Fibroblast of mammary gland (primary cell): ENCODE measurements at regions not wholly inside any gene's neighbourhood (a gene's known extent, or its start where the extent isn't known, plus 50 kb on each side); places are given as distances from the start of the nearest gene placed in this dataset.

Source experiments
- DNase-seq: peaks from one replicate; pipeline ENCODE4 v3.0.0-alpha.2; 2010; ENCODE audit warnings: low read depth
- H3K4me3 ChIP-seq: 2 replicates; pipeline ENCODE4 v1.5.1; 2011; ENCODE audit warnings: low read depth, mild to moderate bottlenecking, low read length, moderate library complexity; ENCODE audit not compliant: control insufficient read depth
- TF ChIP-seq, protein P1 (sequence below): conservative IDR thresholded peaks from 2 replicates; pipeline ENCODE4 v1.5.1; 2011; ENCODE audit warnings: low read depth, low read length, inconsistent platforms; ENCODE audit not compliant: control insufficient read depth, insufficient read depth

- no peak overlapping the region for H3K4me3 ChIP-seq
- TF ChIP-seq, protein P1, sequence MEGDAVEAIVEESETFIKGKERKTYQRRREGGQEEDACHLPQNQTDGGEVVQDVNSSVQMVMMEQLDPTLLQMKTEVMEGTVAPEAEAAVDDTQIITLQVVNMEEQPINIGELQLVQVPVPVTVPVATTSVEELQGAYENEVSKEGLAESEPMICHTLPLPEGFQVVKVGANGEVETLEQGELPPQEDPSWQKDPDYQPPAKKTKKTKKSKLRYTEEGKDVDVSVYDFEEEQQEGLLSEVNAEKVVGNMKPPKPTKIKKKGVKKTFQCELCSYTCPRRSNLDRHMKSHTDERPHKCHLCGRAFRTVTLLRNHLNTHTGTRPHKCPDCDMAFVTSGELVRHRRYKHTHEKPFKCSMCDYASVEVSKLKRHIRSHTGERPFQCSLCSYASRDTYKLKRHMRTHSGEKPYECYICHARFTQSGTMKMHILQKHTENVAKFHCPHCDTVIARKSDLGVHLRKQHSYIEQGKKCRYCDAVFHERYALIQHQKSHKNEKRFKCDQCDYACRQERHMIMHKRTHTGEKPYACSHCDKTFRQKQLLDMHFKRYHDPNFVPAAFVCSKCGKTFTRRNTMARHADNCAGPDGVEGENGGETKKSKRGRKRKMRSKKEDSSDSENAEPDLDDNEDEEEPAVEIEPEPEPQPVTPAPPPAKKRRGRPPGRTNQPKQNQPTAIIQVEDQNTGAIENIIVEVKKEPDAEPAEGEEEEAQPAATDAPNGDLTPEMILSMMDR = no peak
- no peak for DNase-seq
Measured at GRCh38 chr4:135359128-135359527, 1157.5 kb upstream of the PABPC4L start.

DNA sequence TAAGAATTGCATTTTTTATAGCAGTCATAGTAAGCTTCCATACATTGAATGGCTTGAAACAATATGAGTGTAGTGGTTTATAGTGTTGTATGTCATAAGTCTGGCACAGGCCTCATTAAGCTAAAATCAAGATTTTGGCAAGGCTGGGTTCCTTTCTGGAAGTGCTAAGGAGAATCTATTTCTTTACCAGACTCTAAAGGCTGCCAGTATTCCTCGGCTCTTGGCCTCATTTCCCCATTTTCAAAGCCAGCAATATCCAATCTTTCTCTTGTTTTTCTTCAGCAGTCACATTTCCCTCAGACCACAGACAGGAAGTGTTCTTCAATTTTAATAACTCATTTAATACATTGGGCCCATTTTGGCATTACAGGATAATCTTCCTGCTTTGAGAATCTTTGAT, 1155.5 kb upstream of the PABPC4L start:
- no peak for DNase-seq
- TF ChIP-seq, protein P1 = no peak
- no peak overlapping the region for H3K4me3 ChIP-seq

- no peak for DNase-seq
- TF ChIP-seq, protein P1 = no peak
- H3K4me3 ChIP-seq = no peak overlapping the region
Measured at GRCh38 chr4:135354876-135355275, 1153.3 kb upstream of the PABPC4L start.

DNA sequence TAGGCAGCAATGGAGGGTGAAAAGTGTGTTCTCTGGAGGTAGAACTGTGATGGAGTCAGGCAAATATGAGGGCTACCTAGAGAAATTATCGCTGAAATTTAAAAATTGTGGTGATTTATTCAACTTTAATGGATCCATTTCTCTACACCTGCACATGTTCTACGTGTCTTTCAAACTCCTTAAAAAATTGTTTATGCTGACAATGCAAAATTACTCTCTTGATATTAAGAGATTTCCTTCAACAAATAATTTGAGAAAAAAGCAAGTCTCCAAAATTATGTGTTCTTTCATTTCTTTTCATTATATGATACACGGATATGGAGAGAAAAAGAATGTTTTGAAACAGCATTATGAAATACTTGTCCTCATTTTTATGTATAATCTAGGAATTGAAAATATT, 1151.4 kb upstream of the PABPC4L start:
- DNase-seq = no peak
- TF ChIP-seq, protein P1 = no peak
- no peak overlapping the region for H3K4me3 ChIP-seq

DNA sequence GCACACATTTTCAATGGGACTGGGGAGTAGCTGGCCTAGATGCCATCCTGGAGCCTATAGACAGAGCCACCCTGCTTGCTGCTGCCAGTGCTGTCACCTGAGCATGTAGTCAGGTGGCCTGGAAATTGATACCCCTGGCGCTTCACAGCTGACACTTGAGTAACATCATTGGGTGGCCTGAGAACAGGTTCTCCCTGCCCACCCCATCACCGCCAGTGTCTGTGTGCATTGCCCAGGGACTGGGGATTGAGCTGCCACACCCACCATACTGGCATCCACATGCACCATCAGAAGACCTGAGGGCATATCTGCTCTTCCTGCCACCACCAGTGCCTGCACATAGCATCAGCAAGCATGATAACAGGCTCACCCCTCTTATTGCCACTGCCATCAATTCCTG, 1142.9 kb upstream of the PABPC4L start:
- no peak overlapping the region for H3K4me3 ChIP-seq
- TF ChIP-seq, protein P1 = no peak
- no peak for DNase-seq

GRCh38 chr4:135338181-135338580, 1136.6 kb upstream of the PABPC4L start:
- TF ChIP-seq, protein P1 = no peak
- no peak for DNase-seq
- no peak overlapping the region for H3K4me3 ChIP-seq

DNA sequence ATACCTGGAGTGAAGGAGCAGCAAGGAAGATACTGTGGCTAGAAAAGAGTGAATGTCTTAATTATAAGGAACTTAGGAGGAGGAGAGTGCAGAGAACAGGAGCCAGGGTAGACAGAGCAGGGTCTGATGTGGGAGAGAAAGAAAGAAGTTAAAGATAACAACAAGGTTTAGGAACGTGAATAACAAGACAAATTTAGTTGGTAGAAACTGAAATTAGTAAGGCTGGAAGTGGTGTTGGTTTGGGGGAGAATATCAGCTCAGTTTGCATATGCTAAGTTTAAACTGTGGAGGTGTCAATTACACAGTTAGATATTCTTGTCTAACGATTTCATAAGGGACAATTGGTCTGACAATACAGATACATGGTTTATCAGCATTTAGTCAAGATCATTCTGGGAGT, 1123.7 kb upstream of the PABPC4L start:
- TF ChIP-seq, protein P1 = no peak
- no peak overlapping the region for H3K4me3 ChIP-seq
- no peak for DNase-seq
